ENCODE measurements at regions not wholly inside any gene's neighbourhood (a gene's known extent, or its start where the extent isn't known, plus 50 kb on each side); places are given as distances from the start of the nearest gene placed in this dataset.

GRCh38 chr1:78437941-78438340, 52.8 kb upstream of the PTGFR start (continued):
- TF ChIP-seq ZNF57 (CRISPR knock-in tag; IDR thresholded peaks at IDR 0.05), result no peak
- TF ChIP-seq SRSF1 (IDR thresholded peaks at IDR 0.05; ENCODE audit: low read depth, low read length), result no peak
- no peak for TF ChIP-seq PRPF4 (IDR thresholded peaks at IDR 0.05; ENCODE audit: insufficient read depth, low read depth, low read length, poor library complexity, severe bottlenecking)

- no peaks in the 10 kb centered on the region for H3K27me3 ChIP-seq (ENCODE audit: control insufficient read depth in 2 of 2, insufficient read depth in 2 of 2, low read length in 2 of 2)
- DNase-seq (ENCODE audit: extremely low read depth in 1 of 4, low spot score in 3 of 4), result no peak
- no peaks in the 10 kb centered on the region for H3K4me1 ChIP-seq (replicated peaks in 1 of 2; ENCODE audit: control insufficient read depth in 2 of 2, insufficient read depth in 2 of 2, low read length in 2 of 2)
- in situ Hi-C loops (cut with MboI), result no loop called here
- ChIA-PET POLR2A (no interaction called here), CTCF (ENCODE audit: low intra/inter-chr PET ratio) (no interaction called here)
- H3K36me3 ChIP-seq (ENCODE audit: control insufficient read depth, insufficient read depth, low read length), result no peaks in the 10 kb centered on the region
- H4K20me1 ChIP-seq (replicated peaks; ENCODE audit: control insufficient read depth, insufficient read depth, low read length), result no peaks in the 10 kb centered on the region
- no peak overlapping the region for H3K4me2 ChIP-seq (ENCODE audit: insufficient read depth, low read length)
- no peak overlapping the region for H3K4me3 ChIP-seq
- FAIRE-seq, result no peak
- H2AFZ ChIP-seq (ENCODE audit: low read depth, low read length), result no peak overlapping the region
- no TSS peak for BruUV-seq (replicated peaks)
- WGBS (ENCODE audit: insufficient coverage, low coverage, missing lambda C conversion rate), result 0% methylated on average over 2 of the region's 2 CpGs
- H3K9me1 ChIP-seq (ENCODE audit: control insufficient read depth, insufficient read depth, low read length), result no peaks in the 10 kb centered on the region
- no peaks in the 10 kb centered on the region for H3K9me3 ChIP-seq (replicated peaks; ENCODE audit: control insufficient read depth, insufficient read depth, low read depth, low read length)
- no peak overlapping the region for H3K9ac ChIP-seq (ENCODE audit: insufficient read depth in 1 of 2, low read depth in 2 of 2, low read length in 2 of 2)
- ATAC-seq, result no peak
- H3K79me2 ChIP-seq (ENCODE audit: control insufficient read depth, insufficient read depth, low read length), result no peaks in the 10 kb centered on the region
- H3K27ac ChIP-seq (ENCODE audit: extremely low read depth, low read depth, low read length), result no peak overlapping the region
- intact Hi-C loops (cut with micrococcal nuclease), result no loop called here
- TF ChIP-seq HMG20B (CRISPR knock-in tag; IDR thresholded peaks at IDR 0.05), result no peak
- TF ChIP-seq CCAR2 (IDR thresholded peaks at IDR 0.05; ENCODE audit: low read depth, low read length), result no peak
- no peak for TF ChIP-seq PATZ1 (CRISPR knock-in tag; IDR thresholded peaks at IDR 0.05; ENCODE audit: borderline replicate concordance)
- TF ChIP-seq ZNF655 (CRISPR knock-in tag; IDR thresholded peaks at IDR 0.05), result no peak
- TF ChIP-seq THAP12 (CRISPR knock-in tag; IDR thresholded peaks at IDR 0.05), result no peak
- TF ChIP-seq NFIX (CRISPR knock-in tag; IDR thresholded peaks at IDR 0.05; ENCODE audit: low read depth), result no peak
- TF ChIP-seq ZNF444 (CRISPR knock-in tag; IDR thresholded peaks at IDR 0.05), result no peak
Observed at GRCh38 chr1:78440381-78440793, 50.4 kb upstream of the PTGFR start.

Measured in K562 (cell line).